DND-41 (cell line): ENCODE measurements at regions not wholly inside any gene's neighbourhood (a gene's known extent, or its start where the extent isn't known, plus 50 kb on each side); places are given as distances from the start of the nearest gene placed in this dataset.

Experiments used
- EZH2 ChIP-seq: IDR thresholded peaks from 3 replicates; pipeline ENCODE4 v1.6.1; 2012; ENCODE audit warnings: borderline replicate concordance, low read depth, mild to moderate bottlenecking, moderate library complexity, low read length, inconsistent platforms; ENCODE audit not compliant: severe bottlenecking
- TF ChIP-seq, protein P1 (sequence below): IDR thresholded peaks from 2 replicates; pipeline ENCODE4 v1.5.1; 2012; ENCODE audit warnings: borderline replicate concordance, low read length, moderate library complexity, mild to moderate bottlenecking; ENCODE audit not compliant: poor library complexity, severe bottlenecking; ENCODE audit errors: extremely low read depth

DNA sequence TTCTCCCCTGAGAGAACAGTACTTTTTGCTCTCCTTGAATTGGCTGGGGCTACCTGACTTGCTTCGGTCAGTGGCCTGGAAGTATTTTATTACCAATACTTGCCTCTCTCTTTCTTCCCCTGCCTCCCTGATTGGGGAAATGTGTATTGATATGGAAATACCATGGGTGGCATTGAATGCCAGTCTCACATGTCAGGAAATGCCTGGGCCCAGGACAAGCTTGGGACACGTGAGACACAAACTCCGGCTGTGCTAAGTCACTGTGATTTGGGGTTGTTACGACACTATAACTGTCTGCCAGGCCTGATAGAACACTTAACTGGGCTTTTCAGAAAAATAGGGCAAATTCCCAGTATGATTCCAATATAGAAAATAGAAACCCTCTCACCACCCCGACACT lies 238.3 kb downstream of the GADD45G start:
- TF ChIP-seq EZH2: no peak
- TF ChIP-seq, protein P1, sequence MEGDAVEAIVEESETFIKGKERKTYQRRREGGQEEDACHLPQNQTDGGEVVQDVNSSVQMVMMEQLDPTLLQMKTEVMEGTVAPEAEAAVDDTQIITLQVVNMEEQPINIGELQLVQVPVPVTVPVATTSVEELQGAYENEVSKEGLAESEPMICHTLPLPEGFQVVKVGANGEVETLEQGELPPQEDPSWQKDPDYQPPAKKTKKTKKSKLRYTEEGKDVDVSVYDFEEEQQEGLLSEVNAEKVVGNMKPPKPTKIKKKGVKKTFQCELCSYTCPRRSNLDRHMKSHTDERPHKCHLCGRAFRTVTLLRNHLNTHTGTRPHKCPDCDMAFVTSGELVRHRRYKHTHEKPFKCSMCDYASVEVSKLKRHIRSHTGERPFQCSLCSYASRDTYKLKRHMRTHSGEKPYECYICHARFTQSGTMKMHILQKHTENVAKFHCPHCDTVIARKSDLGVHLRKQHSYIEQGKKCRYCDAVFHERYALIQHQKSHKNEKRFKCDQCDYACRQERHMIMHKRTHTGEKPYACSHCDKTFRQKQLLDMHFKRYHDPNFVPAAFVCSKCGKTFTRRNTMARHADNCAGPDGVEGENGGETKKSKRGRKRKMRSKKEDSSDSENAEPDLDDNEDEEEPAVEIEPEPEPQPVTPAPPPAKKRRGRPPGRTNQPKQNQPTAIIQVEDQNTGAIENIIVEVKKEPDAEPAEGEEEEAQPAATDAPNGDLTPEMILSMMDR: no peak
